ENCODE measurements at regions not wholly inside any gene's neighbourhood (a gene's known extent, or its start where the extent isn't known, plus 50 kb on each side); places are given as distances from the start of the nearest gene placed in this dataset.

- DNase-seq: no peak
Observed at GRCh38 chr13:73960474-73960873, 173.7 kb downstream of the KLF12 start.

DNA sequence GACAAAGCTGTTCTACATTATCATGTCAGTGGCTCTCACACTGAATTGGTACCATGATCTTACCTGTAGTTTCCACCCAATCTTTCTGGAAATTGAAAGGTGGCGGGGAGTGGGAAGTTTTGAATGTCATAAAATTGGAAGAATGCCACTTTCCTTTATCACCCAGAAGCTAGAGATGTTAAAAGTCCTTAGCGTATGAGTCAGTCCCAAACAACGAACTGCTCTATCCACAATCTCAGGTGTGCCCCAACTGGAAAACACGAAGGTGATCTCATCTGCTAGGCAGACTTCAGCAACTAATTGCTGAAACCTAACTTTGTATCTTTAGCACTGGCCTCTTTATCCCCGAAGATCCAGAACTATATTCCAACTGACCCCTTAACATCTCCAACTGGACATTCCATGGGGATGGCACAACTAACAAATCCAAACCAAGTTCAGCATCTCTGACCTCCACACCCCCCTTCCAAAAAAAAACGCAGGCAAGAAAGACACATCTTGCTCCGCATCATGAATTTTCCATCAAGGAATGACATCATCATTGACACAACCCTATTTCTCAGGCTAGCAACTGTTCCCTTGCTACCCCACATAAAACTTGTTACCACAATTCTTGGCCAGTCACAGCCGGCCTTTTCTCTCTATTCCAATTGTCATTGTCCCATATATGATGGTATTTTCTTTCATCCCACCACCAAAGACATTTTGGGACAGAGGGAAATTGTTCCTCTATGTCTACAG lies 175.4 kb downstream of the KLF12 start:
- no peak for DNase-seq

GRCh38 chr13:73957889-73958288 lies 176.3 kb downstream of the KLF12 start:
- no peak for DNase-seq

GRCh38 chr13:73956795-73957408 lies 177.3 kb downstream of the KLF12 start:
- no peak for DNase-seq

DNA sequence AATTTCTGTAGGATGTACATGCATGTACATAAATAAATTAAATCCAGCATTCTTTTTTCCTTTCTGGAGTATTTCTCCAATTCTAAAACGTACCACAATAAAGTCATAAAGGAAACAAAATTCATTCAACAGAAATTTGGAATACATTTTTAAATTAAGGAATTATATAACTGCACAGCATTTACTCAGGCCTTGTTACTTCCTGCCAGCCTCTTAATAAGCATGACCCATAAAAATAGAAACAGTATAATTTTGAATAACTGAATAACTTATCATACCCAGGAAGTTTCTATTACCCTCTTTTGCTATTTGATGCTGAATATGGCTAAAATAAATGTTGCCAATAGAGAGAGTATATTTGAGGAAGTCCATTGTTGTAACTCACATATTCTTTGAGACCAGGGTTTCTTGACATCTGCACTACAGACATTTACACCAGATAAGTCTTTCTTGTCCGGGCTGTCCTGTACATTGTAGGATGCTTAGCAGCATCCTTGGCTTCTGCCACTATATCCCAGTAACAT lies 178.2 kb downstream of the KLF12 start:
- DNase-seq: no peak

- no peak for DNase-seq
Observed at GRCh38 chr13:73954808-73955207, 179.4 kb downstream of the KLF12 start.

DNA sequence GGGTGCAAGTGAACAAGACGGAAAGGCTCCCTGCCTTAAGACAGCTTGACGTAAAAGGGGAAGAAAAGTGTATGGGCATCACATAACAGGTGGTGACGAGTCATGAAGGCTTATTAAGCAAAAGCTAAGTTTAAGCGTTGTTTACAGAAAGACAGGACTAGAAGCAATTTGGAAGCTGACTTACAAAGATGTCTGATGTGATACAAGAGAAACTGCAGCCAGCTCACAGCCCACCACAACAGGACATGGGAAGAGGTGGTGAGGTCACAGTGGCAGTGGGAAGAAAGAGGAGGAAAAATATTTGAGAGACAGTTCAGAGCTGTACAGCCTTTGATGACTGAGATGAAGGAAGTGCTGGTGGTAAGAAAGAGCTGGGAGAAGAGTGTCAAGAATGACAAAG lies 181.6 kb downstream of the KLF12 start:
- DNase-seq: no peak

- DNase-seq: no peak
Observed at GRCh38 chr13:73948848-73949529, 185.2 kb downstream of the KLF12 start.

GRCh38 chr13:73945871-73946270 lies 188.3 kb downstream of the KLF12 start:
- no peak for DNase-seq

GRCh38 chr13:73945382-73945781 lies 188.8 kb downstream of the KLF12 start:
- no peak for DNase-seq

- DNase-seq: no peak
Observed at GRCh38 chr13:73943965-73944233, 190.3 kb downstream of the KLF12 start.

GRCh38 chr13:73943137-73943964 lies 190.9 kb downstream of the KLF12 start:
- no peak for DNase-seq

DNA sequence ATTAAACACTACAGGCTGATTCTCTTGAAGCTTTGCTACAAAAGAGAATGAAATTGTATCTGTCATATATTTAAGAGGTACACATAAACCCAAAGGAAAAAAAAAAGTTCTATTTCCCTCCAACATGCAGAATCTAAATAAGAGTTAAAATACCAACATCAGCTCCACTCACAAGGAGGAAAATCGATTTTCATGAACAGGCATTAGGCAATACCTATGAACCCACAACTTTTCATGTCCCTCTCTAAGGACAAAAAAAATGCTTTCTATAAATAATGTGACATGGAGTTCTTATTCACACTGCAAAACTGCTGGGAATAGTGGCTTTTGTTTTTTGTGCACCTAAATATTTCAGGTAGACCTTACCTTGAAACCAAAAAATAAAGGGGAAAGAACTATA lies 192.5 kb downstream of the KLF12 start:
- DNase-seq: no peak

DNA sequence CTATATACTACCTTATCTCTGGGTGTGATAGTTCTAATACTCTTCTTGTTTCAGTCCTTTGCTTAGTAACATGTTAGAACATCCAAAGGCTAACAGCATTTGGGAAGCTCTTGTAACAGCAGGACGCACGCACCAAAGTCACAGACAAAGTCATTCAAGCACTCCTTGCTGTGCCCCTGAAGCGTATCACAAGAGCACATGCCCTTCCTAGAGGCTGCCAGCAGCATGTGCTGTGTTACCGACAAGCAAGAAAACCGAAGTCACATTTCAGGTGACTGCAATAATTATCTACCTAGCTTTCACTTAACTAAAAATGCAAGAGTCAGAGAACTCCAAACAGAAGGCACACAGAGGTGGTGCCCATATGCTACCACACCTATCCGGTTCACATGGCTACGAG lies 194.1 kb downstream of the KLF12 start:
- no peak for DNase-seq

- no peak for DNase-seq
Observed at GRCh38 chr13:73939603-73940002, 194.6 kb downstream of the KLF12 start.

GRCh38 chr13:73939071-73939380 lies 195.2 kb downstream of the KLF12 start:
- no peak for DNase-seq

DNA sequence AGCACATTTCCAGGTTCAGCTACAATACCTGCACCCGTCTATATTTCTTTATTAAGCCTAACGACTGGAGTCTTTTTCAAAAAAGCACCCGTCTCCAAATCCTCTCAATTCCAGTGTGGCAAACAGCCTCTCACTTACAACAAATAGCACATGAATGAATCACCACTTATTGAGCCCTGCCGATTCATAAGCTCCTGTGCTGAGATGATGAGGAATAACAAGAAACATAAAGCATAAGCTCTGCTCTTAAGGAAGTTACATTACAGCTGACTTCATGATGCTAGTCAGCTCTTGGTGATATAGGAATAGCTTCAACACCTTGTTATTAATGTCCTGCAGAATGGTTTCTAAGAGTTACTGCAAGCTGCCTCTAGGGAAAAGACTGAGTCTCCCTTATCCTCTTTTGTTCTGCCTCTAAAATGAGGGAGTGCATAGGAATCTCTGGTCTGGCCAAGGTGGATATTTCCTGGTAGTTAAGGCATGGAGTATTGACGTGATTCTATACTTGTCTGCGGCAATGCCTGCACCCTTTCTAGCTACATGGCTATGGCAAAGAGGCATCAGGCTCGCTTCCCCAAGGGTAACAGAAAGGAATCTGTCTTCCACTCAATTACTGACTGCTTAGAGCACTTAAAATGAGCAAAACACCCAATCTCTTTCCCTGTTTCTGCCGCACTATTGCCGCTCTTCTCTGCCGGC lies 195.7 kb downstream of the KLF12 start:
- no peak for DNase-seq

DNA sequence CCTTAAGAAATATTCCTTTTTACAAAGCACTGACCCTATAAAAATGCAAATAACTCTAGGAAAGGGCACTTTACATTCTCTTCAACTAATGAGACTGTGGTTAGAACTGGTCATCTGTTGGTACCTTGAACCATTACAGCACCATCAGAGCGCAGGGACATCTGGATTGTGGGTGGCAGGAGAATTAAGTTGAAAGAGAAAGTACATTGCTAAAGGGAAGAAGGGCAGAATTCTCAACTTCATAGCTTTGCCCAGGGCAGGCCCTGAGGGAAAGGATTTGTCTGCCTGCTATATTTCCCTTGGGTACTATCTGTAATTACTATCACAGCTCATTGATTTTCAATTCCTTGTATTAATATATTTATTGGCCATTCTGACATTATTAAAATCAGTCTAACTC lies 196.8 kb downstream of the KLF12 start:
- DNase-seq: no peak

- DNase-seq: no peak
Observed at GRCh38 chr13:73935991-73936390, 198.2 kb downstream of the KLF12 start.

DNA sequence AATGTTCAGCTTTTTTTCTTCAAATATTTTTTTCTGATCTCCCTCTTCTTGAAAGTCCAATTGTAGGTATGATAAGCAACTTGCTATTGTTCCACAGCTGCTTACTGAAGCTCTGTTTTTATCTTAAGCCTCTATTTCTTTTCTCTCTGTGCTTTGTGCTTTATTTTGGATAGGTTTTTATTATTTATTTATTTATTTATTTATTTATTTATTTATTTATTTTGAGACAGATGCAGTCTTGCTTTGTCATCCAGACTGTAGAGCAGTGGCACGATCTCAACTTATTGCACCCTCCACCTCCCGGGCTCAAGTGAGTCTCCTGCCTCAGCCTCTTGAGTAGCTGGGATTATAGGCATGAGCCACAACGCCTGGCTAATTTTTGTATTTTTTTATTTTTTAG lies 199.4 kb downstream of the KLF12 start:
- no peak for DNase-seq

GRCh38 chr13:73934215-73934641 lies 200.0 kb downstream of the KLF12 start:
- DNase-seq: no peak

GRCh38 chr13:73933795-73934194 lies 200.4 kb downstream of the KLF12 start:
- no peak for DNase-seq

GRCh38 chr13:73932091-73932490 lies 202.1 kb downstream of the KLF12 start:
- no peak for DNase-seq

All from NCI-H1048 (cell line).